Ramos (cell line): ENCODE measurements at regions not wholly inside any gene's neighbourhood (a gene's known extent, or its start where the extent isn't known, plus 50 kb on each side); places are given as distances from the start of the nearest gene placed in this dataset.

Experiments
- in situ Hi-C: fragments of 300-500 bp; cut with MboI; formaldehyde crosslinking; loops from one replicate; pipeline ENCODE4 v1.14.3; 2022; ENCODE audit warnings: low sequenced_read_pairs; ENCODE audit not compliant: unreplicated experiment

GRCh38 chr2:151040039-151040438 lies 221.6 kb downstream of the RBM43 start:
- in situ Hi-C loops, result no loop called here

GRCh38 chr2:151038516-151038915 lies 223.1 kb downstream of the RBM43 start:
- in situ Hi-C loops, result no loop called here

DNA sequence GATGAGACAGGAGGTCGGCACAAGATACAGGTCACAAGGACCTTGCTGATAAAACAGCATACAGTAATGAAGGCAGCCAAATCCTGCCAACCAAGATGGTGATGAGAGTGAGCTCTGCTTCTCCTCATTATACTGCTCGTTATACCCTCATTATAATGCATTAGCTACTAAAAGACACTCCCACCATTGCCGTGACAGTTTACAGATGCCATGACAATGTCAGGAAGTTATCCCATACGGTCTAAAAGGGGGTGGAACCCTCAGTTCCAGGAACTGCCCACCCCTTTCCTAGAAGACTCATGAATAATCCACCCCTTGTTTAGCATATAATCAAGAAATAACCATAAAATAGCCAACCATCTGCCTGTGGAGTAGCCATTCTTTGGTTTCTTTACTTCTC lies 224.2 kb downstream of the RBM43 start:
- in situ Hi-C loops, result no loop called here

- in situ Hi-C loops, result no loop called here
Observed at GRCh38 chr2:151033271-151034248, 228.1 kb downstream of the RBM43 start.

DNA sequence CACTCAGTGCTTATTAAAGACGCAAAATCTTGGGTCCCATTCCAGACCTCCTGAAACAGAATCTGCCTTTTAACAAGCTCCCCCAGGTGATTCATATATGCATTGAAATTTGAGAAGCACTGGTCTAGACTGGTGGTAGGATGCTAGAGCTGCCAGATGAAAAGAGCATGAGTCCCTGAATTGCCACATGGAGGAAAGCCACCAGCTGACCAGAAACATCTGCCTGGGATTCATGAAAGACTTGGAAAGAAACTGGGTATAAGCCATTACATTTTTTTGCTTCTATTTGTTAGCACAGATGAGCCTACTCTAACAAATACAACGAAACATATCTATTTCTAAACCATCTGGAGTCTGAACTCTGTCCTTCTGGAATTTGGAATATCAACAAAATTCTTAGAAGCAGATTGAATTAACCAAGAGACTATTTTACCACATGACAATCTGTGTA lies 228.9 kb downstream of the RBM43 start:
- in situ Hi-C loops, result no loop called here

GRCh38 chr2:151030663-151031230 lies 230.9 kb downstream of the RBM43 start:
- in situ Hi-C loops, result no loop called here

- in situ Hi-C loops, result no loop called here
Observed at GRCh38 chr2:151029406-151030157, 232.1 kb downstream of the RBM43 start.

DNA sequence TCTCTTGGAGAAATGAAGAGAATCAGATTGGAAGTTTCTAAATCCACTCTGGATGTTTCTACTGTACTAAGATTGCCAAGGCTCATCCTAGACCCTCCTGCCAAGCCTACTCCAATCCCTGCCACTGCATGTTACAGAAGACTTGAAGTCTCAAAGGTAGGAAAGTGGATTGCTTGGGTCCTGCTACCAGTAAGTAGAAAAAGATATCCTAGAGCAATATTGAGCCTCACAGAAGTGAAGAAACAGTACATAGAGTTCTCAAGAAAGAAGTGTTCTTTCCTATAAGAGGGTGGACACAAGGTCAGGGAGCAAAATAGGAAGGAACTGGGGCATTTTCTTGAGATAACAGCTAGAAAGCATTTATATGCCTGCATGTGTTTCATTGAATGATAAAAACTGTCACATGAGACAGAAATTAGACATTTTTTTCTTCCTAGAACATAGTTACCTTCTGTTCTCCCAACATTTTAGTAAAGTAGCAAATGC lies 232.9 kb downstream of the RBM43 start:
- in situ Hi-C loops, result no loop called here

DNA sequence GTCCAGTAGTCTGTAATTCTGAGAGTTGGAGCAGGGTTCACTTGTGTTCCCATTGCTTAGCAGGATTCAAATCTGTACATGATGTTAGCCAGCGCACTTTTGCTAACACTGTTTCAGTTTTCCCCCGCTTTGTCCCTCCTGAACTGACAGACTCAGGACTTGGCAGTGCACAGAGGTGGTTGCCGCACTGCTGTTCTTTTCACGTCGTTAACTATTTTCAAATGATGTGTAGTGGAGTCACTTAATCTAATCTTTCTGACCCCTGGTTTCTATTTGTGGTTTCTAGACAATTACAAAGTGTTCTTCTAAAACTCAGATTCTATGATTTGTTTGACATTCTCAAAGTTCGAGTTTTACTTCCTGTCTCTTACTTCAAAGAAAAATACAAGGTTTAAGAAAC lies 234.5 kb downstream of the RBM43 start:
- in situ Hi-C loops, result no loop called here

DNA sequence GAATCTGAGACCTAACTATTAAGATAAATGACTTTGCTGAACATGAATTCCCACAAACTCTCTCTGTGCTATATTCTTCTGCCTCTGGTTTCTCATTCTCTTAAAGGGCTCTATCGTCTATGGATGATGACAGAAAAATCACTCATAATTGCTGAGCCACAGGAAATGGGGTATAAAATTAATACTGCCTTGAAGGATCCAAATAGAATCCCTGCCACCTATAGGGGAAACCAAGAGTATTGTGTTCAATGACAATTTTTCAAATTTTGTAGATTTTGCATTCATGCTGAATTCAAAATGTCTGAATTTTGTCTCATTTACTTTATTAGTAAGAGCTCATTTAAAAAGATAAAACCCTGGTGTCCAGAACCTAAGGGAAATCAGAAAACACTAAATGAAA lies 235.8 kb downstream of the RBM43 start:
- in situ Hi-C loops, result no loop called here

- in situ Hi-C loops, result no loop called here
Observed at GRCh38 chr2:151024696-151025251, 236.9 kb downstream of the RBM43 start.

- in situ Hi-C loops, result no loop called here
Observed at GRCh38 chr2:151021747-151022452, 239.8 kb downstream of the RBM43 start.

DNA sequence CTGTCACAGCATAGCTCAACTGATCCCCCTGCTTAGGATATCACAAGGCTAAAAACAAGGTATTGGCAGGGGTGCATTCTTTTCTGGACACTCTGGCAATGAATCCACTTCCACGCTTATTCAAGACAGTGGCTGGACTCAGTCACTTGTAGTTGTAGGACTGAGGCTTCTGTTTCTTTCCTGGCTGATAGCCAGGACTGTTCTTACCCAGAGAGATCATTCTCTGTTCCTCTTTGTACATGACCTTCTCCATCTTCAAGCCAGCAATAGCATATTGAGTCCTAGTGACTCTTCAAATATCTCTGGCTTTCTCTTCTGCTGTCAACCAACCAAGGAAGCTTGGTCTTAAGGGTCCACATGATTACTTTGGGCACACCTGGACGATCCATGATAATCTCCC lies 241.3 kb downstream of the RBM43 start:
- in situ Hi-C loops, result no loop called here

GRCh38 chr2:151009437-151010175 lies 252.1 kb downstream of the RBM43 start:
- in situ Hi-C loops, result no loop called here

DNA sequence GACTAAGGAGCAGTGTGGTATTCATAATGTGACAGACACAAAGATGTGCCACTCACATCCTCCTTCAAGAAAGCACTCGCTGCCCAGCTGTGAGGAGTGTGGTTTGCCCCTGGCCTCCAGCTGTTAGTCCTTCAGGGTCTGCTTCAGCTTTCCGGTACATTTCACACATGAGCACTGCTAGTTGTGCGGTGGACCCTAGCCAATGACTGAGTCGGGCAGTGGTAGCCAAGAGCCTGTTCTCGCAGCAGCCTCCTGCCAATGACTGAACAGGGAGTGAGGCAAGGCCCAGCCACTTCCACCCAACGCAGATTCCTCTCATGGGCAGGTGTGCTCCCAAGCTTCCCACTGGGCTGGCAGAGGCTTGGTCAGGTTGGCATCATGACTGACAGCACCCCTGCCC lies 254.3 kb downstream of the RBM43 start:
- in situ Hi-C loops, result no loop called here

DNA sequence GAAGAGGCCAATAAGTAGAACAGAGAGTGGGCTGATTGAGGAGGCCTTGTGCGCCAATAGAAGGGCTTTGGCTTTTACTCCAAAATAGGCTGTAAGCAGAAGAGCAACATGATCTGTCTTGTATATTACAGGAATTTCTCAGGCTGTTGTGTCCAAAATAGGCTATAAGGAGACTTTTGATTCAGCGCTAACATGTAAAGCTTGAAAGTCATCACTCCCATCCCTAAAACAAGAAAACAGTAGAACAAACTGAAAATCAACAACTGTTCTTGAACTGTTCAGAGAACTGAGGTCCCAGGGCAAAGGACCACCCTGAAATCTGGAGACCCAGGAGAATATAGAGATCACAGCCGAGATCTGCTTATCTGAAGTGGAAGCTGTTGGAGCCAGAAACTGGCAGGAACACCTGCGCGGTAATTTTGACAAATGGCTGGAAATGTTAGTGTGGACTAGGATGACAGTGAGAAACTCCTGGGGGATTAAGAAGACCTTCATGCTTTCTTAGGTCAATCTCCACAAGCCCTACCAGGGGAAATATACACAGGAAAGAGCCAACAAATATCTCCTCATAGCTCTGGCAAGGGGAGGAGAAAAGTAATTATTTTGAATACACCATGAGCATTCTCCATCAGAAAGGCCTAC lies 258.6 kb downstream of the RBM43 start:
- in situ Hi-C loops, result no loop called here

- in situ Hi-C loops, result no loop called here
Observed at GRCh38 chr2:150997702-150998440, 263.8 kb downstream of the RBM43 start.

DNA sequence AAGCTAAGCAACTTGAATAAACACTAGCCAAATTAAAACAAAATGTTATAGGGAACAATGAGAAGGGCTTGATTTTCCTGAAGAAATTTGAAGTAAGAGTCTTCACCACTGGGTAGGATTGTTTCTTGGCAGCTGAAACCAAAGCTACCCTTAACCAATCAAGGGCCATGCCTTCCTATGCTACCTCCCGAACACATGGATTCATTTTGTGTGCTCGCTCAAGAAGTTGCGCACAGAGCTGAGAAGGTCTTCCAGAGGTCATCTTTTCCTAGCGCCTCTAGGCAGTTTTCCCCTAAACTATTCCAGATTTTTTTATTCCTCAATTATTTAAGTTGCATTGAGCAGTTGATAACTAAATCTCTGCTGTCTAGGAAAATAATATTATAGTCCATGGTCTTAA lies 264.6 kb downstream of the RBM43 start:
- in situ Hi-C loops, result no loop called here
